Right lobe of liver (tissue), 4 donors: ENCODE measurements at regions not wholly inside any gene's neighbourhood (a gene's known extent, or its start where the extent isn't known, plus 50 kb on each side); places are given as distances from the start of the nearest gene placed in this dataset.

Experiments
- CTCF ChIP-seq, 4 donors: fragments of 200-600 bp in 3 of 4; fragments of 450-650 bp in 1 of 4; IDR thresholded peaks; one replicate each; pipeline versions ENCODE4 v1.5.1 to v1.8.0; 2016 to 2022; ENCODE audit warnings: antibody characterized with exemption in 4 of 4, mild to moderate bottlenecking in 2 of 4
- POLR2A ChIP-seq: fragments of 450-650 bp; IDR thresholded peaks from one replicate; pipeline ENCODE4 v1.6.1; 2017; ENCODE audit warnings: antibody characterized with exemption, mild to moderate bottlenecking
- donor health status: DM: no; HTN: no; CAD: no.
- donor health status: DM: no; HTN: no; CAD: no.
- donor health status: DM: no; HTN: yes; CAD: no.

- TF ChIP-seq CTCF (IDR thresholded peaks at IDR 0.05) (no peak), POLR2A (no peak)
Observed at GRCh38 chr4:41319553-41319952, 62.8 kb downstream of the UCHL1 start.
